WTC11 (cell line): ENCODE measurements at regions not wholly inside any gene's neighbourhood (a gene's known extent, or its start where the extent isn't known, plus 50 kb on each side); places are given as distances from the start of the nearest gene placed in this dataset.

ENCODE experiments used
- ATAC-seq: fragments of 200-7000 bp; cut with Tn5 transposase; 2 replicates; pipeline ENCODE4 v1.10.0; 2021; ENCODE audit warnings: mild to moderate bottlenecking, moderate library complexity
- CTCF ChIA-PET: fragments of 300-600 bp; sonication (Branson Sonifier 250); formaldehyde crosslinking; loops from one replicate; lab custom pipeline; 2021; ENCODE audit warnings: antibody characterized with exemption; lab: Charles Lee
- POLR2A ChIA-PET: fragments of 350-600 bp; sonication (Branson Sonifier 250); formaldehyde crosslinking; loops from one replicate; lab custom pipeline; 2021; ENCODE audit warnings: antibody characterized with exemption; lab: Charles Lee
- DNase-seq: peaks from one replicate; pipeline ENCODE4 v3.0.0; 2021; ENCODE audit warnings: low spot score
- H3K27ac Mint-ChIP-seq: 2 replicates; pipeline ENCODE4 v1.8.0; 2021; ENCODE audit warnings: mixed read lengths
- H3K27me3 Mint-ChIP-seq: 2 replicates; pipeline ENCODE4 v1.8.0; 2021; ENCODE audit warnings: low read depth, mild to moderate bottlenecking, moderate library complexity, mixed read lengths
- H3K36me3 Mint-ChIP-seq: 2 replicates; pipeline ENCODE4 v1.8.0; 2021; ENCODE audit warnings: mixed read lengths
- H3K4me1 Mint-ChIP-seq: 2 replicates; pipeline ENCODE4 v1.8.0; 2022; ENCODE audit warnings: mixed read lengths
- H3K4me3 Mint-ChIP-seq: 2 replicates; pipeline ENCODE4 v1.8.0; 2021; ENCODE audit warnings: mild to moderate bottlenecking, moderate library complexity, mixed read lengths
- H3K9me3 Mint-ChIP-seq: 2 replicates; pipeline ENCODE4 v1.8.0; 2021; ENCODE audit warnings: mixed read lengths
- ATF1 ChIP-seq: sonication (generic); formaldehyde crosslinking; IDR thresholded peaks from 2 replicates; pipeline ENCODE4 v1.8.1; 2023; ENCODE audit warnings: mild to moderate bottlenecking, moderate library complexity, missing genetic modification reagents
- ATF6 ChIP-seq: sonication (generic); formaldehyde crosslinking; IDR thresholded peaks from 2 replicates; pipeline ENCODE4 v1.8.1; 2023; ENCODE audit warnings: mild to moderate bottlenecking, missing genetic modification reagents
- CBFB ChIP-seq: sonication (generic); formaldehyde crosslinking; IDR thresholded peaks from 2 replicates; pipeline ENCODE4 v1.8.1; 2022; ENCODE audit warnings: mild to moderate bottlenecking, low read depth, missing genetic modification reagents
- E2F5 ChIP-seq: sonication (generic); formaldehyde crosslinking; IDR thresholded peaks from 2 replicates; pipeline ENCODE4 v1.8.1; 2022; ENCODE audit warnings: mild to moderate bottlenecking, moderate library complexity, missing genetic modification reagents
- EMX1 ChIP-seq: fragments of 250-450 bp; sonication (Bioruptor Pico); IDR thresholded peaks from 2 replicates; pipeline ENCODE4 v1.8.0; 2021; ENCODE audit warnings: mild to moderate bottlenecking
- GRHL2 ChIP-seq: fragments of 250-450 bp; sonication (Bioruptor Pico); IDR thresholded peaks from 2 replicates; pipeline ENCODE4 v1.8.0; 2022; ENCODE audit warnings: mild to moderate bottlenecking, moderate library complexity; ENCODE audit not compliant: insufficient replicate concordance, severe bottlenecking
- GTF2I ChIP-seq: fragments of 250-450 bp; sonication (Bioruptor Pico); conservative IDR thresholded peaks from 2 replicates; pipeline ENCODE4 v1.4.0; 2021; ENCODE audit warnings: mild to moderate bottlenecking
- MLX ChIP-seq: sonication (generic); formaldehyde crosslinking; IDR thresholded peaks from 2 replicates; pipeline ENCODE4 v1.8.1; 2023; ENCODE audit warnings: mild to moderate bottlenecking, missing genetic modification reagents, moderate library complexity
- NFATC4 ChIP-seq: fragments of 250-450 bp; sonication (Bioruptor Pico); IDR thresholded peaks from 2 replicates; pipeline ENCODE4 v1.9.0; 2021; ENCODE audit warnings: mild to moderate bottlenecking
- NR2C2 ChIP-seq: sonication (generic); formaldehyde crosslinking; IDR thresholded peaks from 2 replicates; pipeline ENCODE4 v1.8.0; 2022; ENCODE audit warnings: mild to moderate bottlenecking, missing genetic modification reagents
- PRDM15 ChIP-seq: sonication (generic); formaldehyde crosslinking; IDR thresholded peaks from 2 replicates; pipeline ENCODE4 v1.8.0; 2022; ENCODE audit warnings: missing genetic modification reagents
- SMAD3 ChIP-seq: sonication (generic); formaldehyde crosslinking; IDR thresholded peaks from 2 replicates; pipeline ENCODE4 v1.8.0; 2022; ENCODE audit warnings: missing genetic modification reagents, mild to moderate bottlenecking, borderline replicate concordance
- USF2 ChIP-seq: sonication (generic); formaldehyde crosslinking; IDR thresholded peaks from 2 replicates; pipeline ENCODE4 v1.8.1; 2023; ENCODE audit warnings: mild to moderate bottlenecking, missing genetic modification reagents, moderate library complexity
- ZNF423 ChIP-seq: fragments of 250-450 bp; sonication (Bioruptor Pico); IDR thresholded peaks from 2 replicates; pipeline ENCODE4 v2.1.2; 2022; ENCODE audit warnings: mild to moderate bottlenecking, moderate library complexity
- ZSCAN18 ChIP-seq: fragments of 250-450 bp; sonication (Bioruptor Pico); IDR thresholded peaks from 2 replicates; pipeline ENCODE4 v2.1.2; 2022; ENCODE audit warnings: mild to moderate bottlenecking, moderate library complexity

GRCh38 chr11:97738751-97739150, 1282.0 kb upstream of the CNTN5 start (continued):
- TF ChIP-seq EMX1 (CRISPR knock-in tag) (no peak), ATF1 (CRISPR knock-in tag) (no peak), GRHL2 (CRISPR knock-in tag) (no peak), GTF2I (CRISPR knock-in tag) (no peak)

- Mint-ChIP-seq H3K36me3 (peaks cover 25% of the 10 kb centered on the region), H3K27ac (no peak overlapping the region), H3K4me1 (peaks cover 6% of the 10 kb centered on the region), H3K9me3 (peaks cover 38% of the 10 kb centered on the region), H3K4me3 (no peak overlapping the region), H3K27me3 (peaks cover 3% of the 10 kb centered on the region; the same call in 1 of the 2 replicates)
- CTCF ChIA-PET = no interaction called here
- POLR2A ChIA-PET = no interaction called here
- TF ChIP-seq USF2 (CRISPR knock-in tag) = no peak
- TF ChIP-seq ATF6 = no peak
- TF ChIP-seq NR2C2 = no peak
- no peak for TF ChIP-seq E2F5 (CRISPR knock-in tag)
- no peak for TF ChIP-seq NFATC4 (CRISPR knock-in tag)
- no peak for TF ChIP-seq CBFB
- no peak for TF ChIP-seq SMAD3 (CRISPR knock-in tag)
- TF ChIP-seq PRDM15 (CRISPR knock-in tag) = no peak
- TF ChIP-seq MLX (CRISPR knock-in tag) = no peak
- no peak for TF ChIP-seq ZNF423
- TF ChIP-seq ZSCAN18 (CRISPR knock-in tag) = no peak
- no peak for DNase-seq
- no peak for ATAC-seq
These were observed 1280.6 kb upstream of the CNTN5 start for GRCh38 chr11:97739932-97740800.
